Activated CD8-positive, alpha-beta T cell treated with anti-CD3 and anti-CD28 coated beads for 36 hours (primary cell): ENCODE measurements at regions not wholly inside any gene's neighbourhood (a gene's known extent, or its start where the extent isn't known, plus 50 kb on each side); places are given as distances from the start of the nearest gene placed in this dataset.

Experiments used
- ATAC-seq: fragments of 200-7000 bp; cut with Tn5 transposase; one replicate; pipeline ENCODE4 v1.10.0; 2021; ENCODE audit warnings: mild to moderate bottlenecking, moderate library complexity
- CTCF ChIA-PET: fragments of 350-600 bp; sonication (Branson Sonifier 250); formaldehyde crosslinking; loops from one replicate; lab custom pipeline; 2021; ENCODE audit warnings: antibody characterized with exemption; lab: Charles Lee
- POLR2A ChIA-PET: fragments of 350-600 bp; sonication (Branson Sonifier 250); formaldehyde crosslinking; loops from one replicate; lab custom pipeline; 2021; ENCODE audit warnings: antibody characterized with exemption; lab: Charles Lee
- DNase-seq: peaks from one replicate; pipeline ENCODE4 v3.0.0-alpha.2; 2020
- H3K27ac Mint-ChIP-seq: one replicate; pipeline ENCODE4 v1.8.0; 2021; ENCODE audit warnings: mild to moderate bottlenecking, mixed read lengths
- H3K27me3 Mint-ChIP-seq: one replicate; pipeline ENCODE4 v1.8.0; 2021; ENCODE audit warnings: mixed read lengths
- H3K36me3 Mint-ChIP-seq: one replicate; pipeline ENCODE4 v1.8.0; 2021; ENCODE audit warnings: low read depth, mixed read lengths
- H3K4me1 Mint-ChIP-seq: one replicate; pipeline ENCODE4 v1.8.0; 2021; ENCODE audit warnings: low read depth, mixed read lengths
- H3K4me3 Mint-ChIP-seq: one replicate; pipeline ENCODE4 v1.8.0; 2021; ENCODE audit warnings: mild to moderate bottlenecking, moderate library complexity, mixed read lengths
- H3K9me3 Mint-ChIP-seq: one replicate; pipeline ENCODE4 v1.8.0; 2021; ENCODE audit warnings: mixed read lengths
- intact Hi-C: fragments of 100-400 bp; cut with micrococcal nuclease; formaldehyde crosslinking; loops from one replicate; pipeline ENCODE4 v1.10.0; 2022
- TF ChIP-seq, protein P1 (sequence below): fragments of 200-600 bp; IDR thresholded peaks from one replicate; pipeline ENCODE4 v1.8.0; 2022; ENCODE audit warnings: antibody characterized with exemption, mild to moderate bottlenecking

DNA sequence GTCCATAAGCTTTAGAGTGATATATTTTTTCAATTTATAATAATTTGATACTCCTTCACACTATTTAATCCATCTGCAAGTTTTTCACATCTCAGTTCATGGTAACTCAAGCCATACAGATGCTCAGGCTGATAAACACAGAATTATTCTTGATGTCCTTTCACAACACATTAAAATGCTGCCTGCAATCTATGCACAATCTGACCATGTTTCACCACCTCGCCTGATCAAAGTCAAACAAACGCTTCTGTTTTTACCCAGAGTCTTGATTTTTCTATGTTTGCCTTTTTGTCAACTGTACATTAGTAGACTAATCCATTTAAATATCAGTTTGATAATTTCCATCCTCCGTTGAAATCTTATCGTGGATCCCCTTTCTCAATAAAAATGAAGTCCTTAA, 833.8 kb upstream of the KCND2 start:
- H3K27me3 Mint-ChIP-seq = no peaks in the 10 kb centered on the region
- no peaks in the 10 kb centered on the region for H3K36me3 Mint-ChIP-seq
- H3K9me3 Mint-ChIP-seq = peaks cover 7% of the 10 kb centered on the region
- no peak for ATAC-seq
- no peak overlapping the region for H3K27ac Mint-ChIP-seq
- no peak overlapping the region for H3K4me3 Mint-ChIP-seq
- H3K4me1 Mint-ChIP-seq = no peaks in the 10 kb centered on the region
- ChIA-PET CTCF (no interaction called here), POLR2A (no interaction called here)
- TF ChIP-seq, protein P1, sequence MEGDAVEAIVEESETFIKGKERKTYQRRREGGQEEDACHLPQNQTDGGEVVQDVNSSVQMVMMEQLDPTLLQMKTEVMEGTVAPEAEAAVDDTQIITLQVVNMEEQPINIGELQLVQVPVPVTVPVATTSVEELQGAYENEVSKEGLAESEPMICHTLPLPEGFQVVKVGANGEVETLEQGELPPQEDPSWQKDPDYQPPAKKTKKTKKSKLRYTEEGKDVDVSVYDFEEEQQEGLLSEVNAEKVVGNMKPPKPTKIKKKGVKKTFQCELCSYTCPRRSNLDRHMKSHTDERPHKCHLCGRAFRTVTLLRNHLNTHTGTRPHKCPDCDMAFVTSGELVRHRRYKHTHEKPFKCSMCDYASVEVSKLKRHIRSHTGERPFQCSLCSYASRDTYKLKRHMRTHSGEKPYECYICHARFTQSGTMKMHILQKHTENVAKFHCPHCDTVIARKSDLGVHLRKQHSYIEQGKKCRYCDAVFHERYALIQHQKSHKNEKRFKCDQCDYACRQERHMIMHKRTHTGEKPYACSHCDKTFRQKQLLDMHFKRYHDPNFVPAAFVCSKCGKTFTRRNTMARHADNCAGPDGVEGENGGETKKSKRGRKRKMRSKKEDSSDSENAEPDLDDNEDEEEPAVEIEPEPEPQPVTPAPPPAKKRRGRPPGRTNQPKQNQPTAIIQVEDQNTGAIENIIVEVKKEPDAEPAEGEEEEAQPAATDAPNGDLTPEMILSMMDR = no peak
- DNase-seq = no peak
- intact Hi-C loops = no loop called here

DNA sequence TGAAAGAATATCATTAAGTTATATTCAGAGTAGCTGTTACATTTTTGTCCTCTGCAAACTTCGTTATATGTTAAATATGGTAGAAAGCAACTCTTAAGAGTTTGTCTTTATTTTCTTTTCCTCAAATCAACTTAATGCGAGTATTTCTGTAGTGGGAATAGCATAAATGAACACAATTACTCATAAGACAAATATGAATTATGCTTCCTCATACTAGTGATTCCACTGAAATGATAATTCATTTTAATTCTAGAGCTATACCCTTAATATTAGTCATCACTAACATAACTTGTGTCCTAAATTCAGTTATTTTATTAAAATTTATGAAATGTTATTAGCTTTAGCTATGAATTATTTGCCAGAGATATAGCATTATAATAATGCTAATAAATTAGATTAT, 820.6 kb upstream of the KCND2 start:
- intact Hi-C loops = no loop called here
- CTCF ChIA-PET = no interaction called here
- H3K27me3 Mint-ChIP-seq = no peaks in the 10 kb centered on the region

DNA sequence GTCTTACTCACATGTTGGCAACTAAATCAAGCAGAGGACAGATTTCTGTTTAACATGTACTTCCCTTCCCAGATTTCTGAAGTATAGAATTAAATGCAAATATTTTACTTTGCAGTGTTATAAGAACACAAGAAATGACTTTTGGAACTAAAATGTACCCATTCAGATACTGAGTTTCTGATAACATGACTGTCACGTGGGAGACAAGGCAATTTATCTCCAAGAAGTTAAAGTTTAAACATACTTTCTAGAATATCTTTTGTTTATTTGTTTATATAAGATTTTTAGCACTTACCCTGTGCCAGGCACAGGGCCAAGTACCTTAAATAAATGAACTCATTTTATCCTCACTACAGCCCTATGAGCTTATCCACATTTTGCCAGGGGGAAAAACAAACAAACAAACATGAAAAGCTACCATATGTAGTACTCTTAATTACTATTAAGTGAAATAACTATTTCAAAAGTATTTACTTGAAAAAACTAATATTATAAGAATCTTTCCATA, 807.1 kb upstream of the KCND2 start:
- Mint-ChIP-seq H3K4me1 (no peaks in the 10 kb centered on the region), H3K27me3 (no peaks in the 10 kb centered on the region), H3K4me3 (no peak overlapping the region), H3K27ac (no peak overlapping the region), H3K36me3 (no peaks in the 10 kb centered on the region), H3K9me3 (peaks cover 3% of the 10 kb centered on the region)
- ATAC-seq = no peak
- intact Hi-C loops = no loop called here
- ChIA-PET POLR2A (no interaction called here), CTCF (no interaction called here)
- DNase-seq = no peak
- TF ChIP-seq, protein P1 = no peak

More for the DNA sequence above, 820.6 kb upstream of the KCND2 start:
- POLR2A ChIA-PET = no interaction called here
- DNase-seq (no peak), ATAC-seq (no peak)
- TF ChIP-seq, protein P1 = no peak
- Mint-ChIP-seq H3K4me3 (no peak overlapping the region), H3K9me3 (peaks cover 4% of the 10 kb centered on the region), H3K4me1 (no peaks in the 10 kb centered on the region), H3K27ac (no peak overlapping the region), H3K36me3 (no peaks in the 10 kb centered on the region)

DNA sequence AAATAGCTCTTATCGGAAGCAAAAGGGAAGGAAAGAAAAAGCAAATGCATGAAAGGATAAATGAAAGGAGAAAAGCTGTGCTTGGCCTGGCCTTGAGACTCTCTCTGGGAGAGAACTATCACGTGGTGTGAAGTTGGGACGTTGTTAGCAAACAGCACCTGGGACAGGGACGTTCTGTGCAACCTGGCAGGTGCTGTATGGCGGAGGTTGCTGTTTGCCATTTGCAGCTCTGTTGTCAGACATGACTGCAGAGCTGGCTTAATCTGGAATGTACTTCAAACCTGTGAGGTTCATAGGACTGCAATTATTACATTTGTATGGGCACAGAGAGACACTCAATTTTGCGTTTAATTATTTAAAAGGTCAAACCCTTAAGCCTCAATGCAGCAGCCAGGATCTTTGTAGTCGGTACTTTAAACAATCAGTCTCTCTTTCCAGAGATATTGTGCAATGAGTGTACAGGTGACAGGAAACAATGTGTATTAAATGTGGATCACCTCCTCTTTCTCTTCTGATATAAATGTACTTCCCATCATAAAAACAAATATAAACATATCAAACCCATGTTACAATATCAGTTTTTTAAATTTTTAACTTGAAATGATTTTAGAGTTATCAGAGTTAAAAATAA, 800.5 kb upstream of the KCND2 start:
- POLR2A ChIA-PET = no interaction called here
- H3K4me3 Mint-ChIP-seq = no peak overlapping the region
- CTCF ChIA-PET = no interaction called here
- TF ChIP-seq, protein P1 = no peak
- ATAC-seq (no peak), DNase-seq (no peak)
- no peaks in the 10 kb centered on the region for H3K27me3 Mint-ChIP-seq
- H3K4me1 Mint-ChIP-seq = no peaks in the 10 kb centered on the region
- no peaks in the 10 kb centered on the region for H3K36me3 Mint-ChIP-seq
- intact Hi-C loops = no loop called here
- no peak overlapping the region for H3K27ac Mint-ChIP-seq
- H3K9me3 Mint-ChIP-seq = no peaks in the 10 kb centered on the region

DNA sequence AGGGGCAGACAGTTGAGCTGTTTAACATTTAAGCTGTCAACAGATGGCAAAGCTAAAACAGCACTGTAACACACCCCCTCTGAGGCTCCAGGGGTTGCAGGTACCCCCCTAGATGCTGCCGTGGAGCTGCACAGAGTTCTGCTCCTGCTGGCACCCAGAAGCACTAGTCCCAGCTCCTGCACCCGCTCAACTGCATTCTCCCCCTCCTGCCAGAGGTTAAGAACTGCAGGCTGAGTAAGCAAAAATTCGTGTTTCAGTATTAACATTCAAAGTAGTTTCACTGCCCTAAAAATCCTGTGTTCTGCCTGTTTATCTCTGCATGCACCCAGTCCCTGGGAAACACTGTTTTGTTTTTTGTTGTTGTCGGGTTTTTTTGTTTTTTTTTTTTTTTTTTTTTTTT, 790.8 kb upstream of the KCND2 start:
- H3K9me3 Mint-ChIP-seq = peaks cover 8% of the 10 kb centered on the region
- CTCF ChIA-PET = no interaction called here
- H3K4me1 Mint-ChIP-seq = no peaks in the 10 kb centered on the region
- TF ChIP-seq, protein P1 = no peak
- intact Hi-C loops = no loop called here
- no peak for ATAC-seq
- H3K27ac Mint-ChIP-seq = no peak overlapping the region
- H3K36me3 Mint-ChIP-seq = no peaks in the 10 kb centered on the region
- no peaks in the 10 kb centered on the region for H3K27me3 Mint-ChIP-seq
- no peak overlapping the region for H3K4me3 Mint-ChIP-seq
- DNase-seq = no peak
- POLR2A ChIA-PET = no interaction called here
